Endodermal cell (in vitro differentiated cells): ENCODE measurements at regions not wholly inside any gene's neighbourhood (a gene's known extent, or its start where the extent isn't known, plus 50 kb on each side); places are given as distances from the start of the nearest gene placed in this dataset.

Experiments
- DNase-seq: peaks from one replicate; pipeline ENCODE4 v3.0.0-alpha.2; 2017
- H3K27ac ChIP-seq: 2 replicates; pipeline ENCODE4 v1.5.1; 2013; ENCODE audit warnings: mild to moderate bottlenecking, low read depth, low read length, moderate library complexity
- H3K27me3 ChIP-seq: 2 replicates; pipeline ENCODE4 v1.6.1; 2013; ENCODE audit warnings: mild to moderate bottlenecking, low read length, moderate library complexity; ENCODE audit not compliant: insufficient read depth, control insufficient read depth, poor library complexity, severe bottlenecking
- H3K36me3 ChIP-seq: 2 replicates; pipeline ENCODE4 v1.7.0; 2013; ENCODE audit warnings: mild to moderate bottlenecking, low read length, moderate library complexity; ENCODE audit not compliant: control insufficient read depth, insufficient read depth
- H3K4me1 ChIP-seq: one replicate; pipeline ENCODE4 v1.7.0; 2013; ENCODE audit warnings: low read length; ENCODE audit not compliant: control insufficient read depth, insufficient read depth
- H3K4me3 ChIP-seq: 2 replicates; pipeline ENCODE4 v1.5.1; 2013; ENCODE audit warnings: mild to moderate bottlenecking, low read length, moderate library complexity
- H3K9ac ChIP-seq: 2 replicates; pipeline ENCODE4 v1.6.1; 2013; ENCODE audit warnings: mild to moderate bottlenecking, low read length, moderate library complexity; ENCODE audit not compliant: poor library complexity, severe bottlenecking; ENCODE audit errors: extremely low read depth
- H3K9me3 ChIP-seq: 2 replicates; pipeline ENCODE4 v1.6.1; 2013; ENCODE audit warnings: mild to moderate bottlenecking, low read length, moderate library complexity; ENCODE audit not compliant: control insufficient read depth
- H3K27ac Mint-ChIP-seq: 2 replicates; pipeline ENCODE4 v1.8.0; 2020; ENCODE audit warnings: mixed read lengths
- H3K27me3 Mint-ChIP-seq: 2 replicates; pipeline ENCODE4 v1.8.0; 2021; ENCODE audit warnings: mild to moderate bottlenecking, mixed read lengths; ENCODE audit not compliant: insufficient read depth
- H3K36me3 Mint-ChIP-seq: 2 replicates; pipeline ENCODE4 v1.8.0; 2020; ENCODE audit warnings: low read depth, mixed read lengths
- H3K4me1 Mint-ChIP-seq: 2 replicates; pipeline ENCODE4 v1.8.0; 2020; ENCODE audit warnings: mixed read lengths
- H3K4me3 Mint-ChIP-seq: 2 replicates; pipeline ENCODE4 v1.8.0; 2020; ENCODE audit warnings: mild to moderate bottlenecking, moderate library complexity, mixed read lengths
- H3K9me3 Mint-ChIP-seq: 2 replicates; pipeline ENCODE4 v1.8.0; 2020; ENCODE audit warnings: mild to moderate bottlenecking, mixed read lengths
- WGBS, 2 experiments: methylation state at CpG; one replicate each; pipeline versions ENCODE4 v1.1.5 to v1.1.7; 2013; ENCODE audit warnings: missing lambda C conversion rate in 2 of 2, mixed read lengths in 1 of 2; ENCODE audit not compliant: insufficient coverage in 1 of 2, insufficient read length in 1 of 2; 5-methylcytosine and 5-hydroxymethylcytosine counted together
- TF ChIP-seq, protein P1 (sequence below): fragments of 200-600 bp; sonication (generic); conservative IDR thresholded peaks from 2 replicates; pipeline ENCODE4 v1.5.0; 2021; ENCODE audit warnings: antibody characterized with exemption, mild to moderate bottlenecking

DNA sequence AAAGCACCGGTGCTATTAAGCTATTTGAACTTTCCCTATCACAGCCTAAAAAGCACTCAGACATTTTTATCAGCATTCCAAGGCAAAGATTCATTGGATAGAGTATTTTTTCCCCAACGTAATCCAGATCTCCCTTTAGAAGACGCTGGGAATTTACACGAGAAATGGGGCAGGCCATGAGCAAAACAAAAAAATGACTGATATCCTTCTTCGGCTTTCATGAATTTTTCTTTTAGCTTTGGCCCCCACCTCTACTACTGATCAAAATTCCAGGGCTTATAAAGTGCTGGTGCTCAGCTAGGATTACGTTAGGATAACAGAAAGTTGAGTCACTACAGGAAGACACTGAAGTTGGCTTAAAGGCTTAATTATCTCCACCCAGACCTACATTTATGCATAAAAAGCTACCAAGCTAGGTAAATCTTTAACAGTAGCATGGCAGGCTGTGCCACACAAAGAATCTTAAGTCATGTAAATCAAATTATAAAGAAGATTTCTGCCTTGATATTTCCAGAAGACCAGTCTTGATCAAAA is 418.5 kb upstream of the BTBD3 start:
- Mint-ChIP-seq H3K4me1 (peaks cover 9% of the 10 kb centered on the region), H3K9me3 (no peaks in the 10 kb centered on the region), H3K36me3 (no peaks in the 10 kb centered on the region), H3K27ac (no peak overlapping the region), H3K27me3 (peaks cover 4% of the 10 kb centered on the region), H3K4me3 (no peak overlapping the region)
- no peak overlapping the region for H3K9ac ChIP-seq
- TF ChIP-seq, protein P1, sequence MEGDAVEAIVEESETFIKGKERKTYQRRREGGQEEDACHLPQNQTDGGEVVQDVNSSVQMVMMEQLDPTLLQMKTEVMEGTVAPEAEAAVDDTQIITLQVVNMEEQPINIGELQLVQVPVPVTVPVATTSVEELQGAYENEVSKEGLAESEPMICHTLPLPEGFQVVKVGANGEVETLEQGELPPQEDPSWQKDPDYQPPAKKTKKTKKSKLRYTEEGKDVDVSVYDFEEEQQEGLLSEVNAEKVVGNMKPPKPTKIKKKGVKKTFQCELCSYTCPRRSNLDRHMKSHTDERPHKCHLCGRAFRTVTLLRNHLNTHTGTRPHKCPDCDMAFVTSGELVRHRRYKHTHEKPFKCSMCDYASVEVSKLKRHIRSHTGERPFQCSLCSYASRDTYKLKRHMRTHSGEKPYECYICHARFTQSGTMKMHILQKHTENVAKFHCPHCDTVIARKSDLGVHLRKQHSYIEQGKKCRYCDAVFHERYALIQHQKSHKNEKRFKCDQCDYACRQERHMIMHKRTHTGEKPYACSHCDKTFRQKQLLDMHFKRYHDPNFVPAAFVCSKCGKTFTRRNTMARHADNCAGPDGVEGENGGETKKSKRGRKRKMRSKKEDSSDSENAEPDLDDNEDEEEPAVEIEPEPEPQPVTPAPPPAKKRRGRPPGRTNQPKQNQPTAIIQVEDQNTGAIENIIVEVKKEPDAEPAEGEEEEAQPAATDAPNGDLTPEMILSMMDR: no peak
- H3K27ac ChIP-seq: no peak overlapping the region
- no peaks in the 10 kb centered on the region for H3K36me3 ChIP-seq
- H3K4me1 ChIP-seq: peaks cover 4% of the 10 kb centered on the region
- no peak for DNase-seq
- H3K4me3 ChIP-seq: no peak overlapping the region
- WGBS, 2 experiments: 92 to 95% methylated on average over 5 to 6 of the region's 6 CpGs
- no peaks in the 10 kb centered on the region for H3K9me3 ChIP-seq
- no peaks in the 10 kb centered on the region for H3K27me3 ChIP-seq

DNA sequence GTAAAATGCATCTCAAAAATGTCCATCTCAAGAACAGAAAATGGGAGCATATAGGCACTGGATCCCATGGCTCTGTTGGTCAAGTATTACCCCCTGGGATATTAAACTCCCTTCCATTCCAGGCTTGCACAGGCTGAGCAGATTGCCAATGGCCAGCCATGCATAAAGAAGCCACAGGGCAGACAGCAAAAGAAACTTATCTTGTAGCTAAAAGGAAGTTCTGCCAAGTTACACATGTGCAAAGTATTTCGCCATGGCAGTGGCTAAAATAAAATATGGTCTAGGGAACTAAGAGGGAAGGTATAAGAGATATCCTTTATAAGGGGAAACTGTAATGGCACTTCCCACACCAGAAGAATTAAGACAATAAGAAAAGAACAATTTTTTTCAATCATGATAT is 415.6 kb upstream of the BTBD3 start:
- Histone ChIP-seq H3K9ac (no peak overlapping the region), H3K36me3 (no peaks in the 10 kb centered on the region), H3K4me3 (no peak overlapping the region), H3K9me3 (no peaks in the 10 kb centered on the region), H3K27me3 (no peaks in the 10 kb centered on the region), H3K27ac (no peak overlapping the region), H3K4me1 (no peaks in the 10 kb centered on the region)
- peaks cover 3% of the 10 kb centered on the region for H3K27me3 Mint-ChIP-seq
- WGBS, 2 experiments: 100% methylated on average over 1 of the region's 1 CpG; no CpG with 5 or more reads in 1 of the 2 experiments
- H3K4me1 Mint-ChIP-seq: peaks cover 1% of the 10 kb centered on the region
- H3K36me3 Mint-ChIP-seq: no peaks in the 10 kb centered on the region
- TF ChIP-seq, protein P1: no peak
- H3K9me3 Mint-ChIP-seq: peaks cover 2% of the 10 kb centered on the region
- no peak overlapping the region for H3K4me3 Mint-ChIP-seq
- DNase-seq: no peak
- no peak overlapping the region for H3K27ac Mint-ChIP-seq

DNA sequence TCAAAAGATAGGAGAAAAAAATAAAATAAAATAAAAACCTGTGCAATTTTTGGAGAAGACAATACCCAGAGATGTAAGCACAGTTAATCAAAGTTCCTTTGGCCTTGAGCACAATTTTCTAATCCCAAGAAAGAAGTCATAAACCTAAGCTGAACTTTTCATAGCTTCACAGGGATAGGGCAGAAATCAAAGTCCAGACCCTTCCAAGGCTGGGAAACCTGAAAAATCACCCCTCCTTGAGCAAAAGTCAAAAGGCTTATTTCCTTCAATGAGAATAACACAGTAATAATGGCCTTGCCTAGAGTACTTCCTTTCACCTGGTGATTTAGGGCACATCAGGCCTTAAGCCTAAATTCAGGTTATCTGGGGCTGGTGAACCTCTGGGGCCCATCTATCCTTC is 415.0 kb upstream of the BTBD3 start:
- H3K27ac ChIP-seq: no peak overlapping the region
- H3K9me3 ChIP-seq: no peaks in the 10 kb centered on the region
- H3K9ac ChIP-seq: no peak overlapping the region
- H3K27me3 Mint-ChIP-seq: peaks cover 3% of the 10 kb centered on the region
- H3K4me3 Mint-ChIP-seq: no peak overlapping the region
- H3K4me1 ChIP-seq: no peaks in the 10 kb centered on the region
- no peak overlapping the region for H3K4me3 ChIP-seq
- peaks cover 1% of the 10 kb centered on the region for H3K4me1 Mint-ChIP-seq
- TF ChIP-seq, protein P1: no peak
- H3K27me3 ChIP-seq: no peaks in the 10 kb centered on the region
- no peak for DNase-seq
- no peak overlapping the region for H3K27ac Mint-ChIP-seq
- H3K36me3 ChIP-seq: no peaks in the 10 kb centered on the region
- H3K36me3 Mint-ChIP-seq: no peaks in the 10 kb centered on the region
- peaks cover 2% of the 10 kb centered on the region for H3K9me3 Mint-ChIP-seq
